Fibroblast of lung (primary cell): ENCODE measurements at regions not wholly inside any gene's neighbourhood (a gene's known extent, or its start where the extent isn't known, plus 50 kb on each side); places are given as distances from the start of the nearest gene placed in this dataset.

Experiments used
- EZH2 ChIP-seq: IDR thresholded peaks from 2 replicates; pipeline ENCODE4 v1.5.1; 2012; ENCODE audit warnings: low read length, control low read depth, mild to moderate bottlenecking; ENCODE audit errors: missing control alignments
- TF ChIP-seq, protein P1 (sequence below), 2 donors: IDR thresholded peaks in 1 of 2; conservative IDR thresholded peaks in 1 of 2; 1 replicate in 1 of 2; 2 replicates in 1 of 2; pipeline ENCODE4 v1.5.1; 2011 to 2012; ENCODE audit warnings: low read length in 2 of 2, control low read depth in 1 of 2, inconsistent platforms in 1 of 2, low read depth in 1 of 2, mild to moderate bottlenecking in 1 of 2

DNA sequence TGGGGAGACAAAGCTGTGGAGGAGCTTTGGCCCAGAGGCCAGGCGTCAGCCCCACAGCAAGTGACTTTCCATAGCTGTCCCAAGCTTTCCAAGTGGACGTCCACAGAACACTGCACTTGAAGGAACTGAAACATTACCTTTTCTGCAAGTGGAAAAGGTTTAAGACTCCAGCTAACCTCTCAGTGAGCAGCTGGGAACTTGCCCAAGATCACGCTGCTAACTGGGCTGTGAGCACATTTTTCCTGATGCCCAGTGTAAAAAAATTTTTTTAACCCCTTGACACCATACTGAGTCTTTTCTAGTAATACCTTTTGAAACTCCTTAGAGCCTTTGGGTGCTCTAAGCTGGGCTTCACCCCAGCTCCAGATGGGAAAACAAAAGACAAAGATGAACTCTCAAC is 256.7 kb downstream of the HAUS1 start:
- no peak for TF ChIP-seq EZH2
- TF ChIP-seq, protein P1, sequence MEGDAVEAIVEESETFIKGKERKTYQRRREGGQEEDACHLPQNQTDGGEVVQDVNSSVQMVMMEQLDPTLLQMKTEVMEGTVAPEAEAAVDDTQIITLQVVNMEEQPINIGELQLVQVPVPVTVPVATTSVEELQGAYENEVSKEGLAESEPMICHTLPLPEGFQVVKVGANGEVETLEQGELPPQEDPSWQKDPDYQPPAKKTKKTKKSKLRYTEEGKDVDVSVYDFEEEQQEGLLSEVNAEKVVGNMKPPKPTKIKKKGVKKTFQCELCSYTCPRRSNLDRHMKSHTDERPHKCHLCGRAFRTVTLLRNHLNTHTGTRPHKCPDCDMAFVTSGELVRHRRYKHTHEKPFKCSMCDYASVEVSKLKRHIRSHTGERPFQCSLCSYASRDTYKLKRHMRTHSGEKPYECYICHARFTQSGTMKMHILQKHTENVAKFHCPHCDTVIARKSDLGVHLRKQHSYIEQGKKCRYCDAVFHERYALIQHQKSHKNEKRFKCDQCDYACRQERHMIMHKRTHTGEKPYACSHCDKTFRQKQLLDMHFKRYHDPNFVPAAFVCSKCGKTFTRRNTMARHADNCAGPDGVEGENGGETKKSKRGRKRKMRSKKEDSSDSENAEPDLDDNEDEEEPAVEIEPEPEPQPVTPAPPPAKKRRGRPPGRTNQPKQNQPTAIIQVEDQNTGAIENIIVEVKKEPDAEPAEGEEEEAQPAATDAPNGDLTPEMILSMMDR (conservative IDR thresholded peaks at IDR 0.05 in 1 of 2, IDR thresholded peaks at IDR 0.05 in 1 of 2; ENCODE audit: low read depth in 1 of 2, low read length in 2 of 2), result no peak
